ENCODE measurements at regions not wholly inside any gene's neighbourhood (a gene's known extent, or its start where the extent isn't known, plus 50 kb on each side); places are given as distances from the start of the nearest gene placed in this dataset. TPM values are rescaled to one million over a fixed set of nuclear protein-coding genes. Genes with fewer than 3 reads are reported as not detected.

DNA sequence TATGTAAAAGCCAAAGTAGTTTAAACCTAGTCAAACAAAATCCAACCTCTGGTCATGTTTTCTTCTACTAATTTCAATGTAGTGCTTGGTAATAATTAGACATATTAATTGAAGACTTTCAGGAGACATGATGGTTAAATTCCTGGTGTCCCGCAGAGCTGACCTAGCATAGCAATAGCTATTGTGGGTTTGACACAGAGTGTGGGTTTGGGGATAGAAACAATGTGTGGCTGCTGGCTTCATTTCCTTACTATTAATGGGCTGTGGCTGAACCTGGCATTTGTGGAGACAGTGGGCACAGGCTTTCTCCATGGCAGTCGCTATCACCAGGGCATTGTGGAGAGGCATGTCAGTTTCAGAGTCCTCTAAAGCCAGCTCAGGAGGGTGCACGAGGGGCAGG lies 54.1 kb upstream of the GGTLC1 start:
- 82 to 86% methylated on average over 3 of the region's 3 CpGs for WGBS, 2 donors
- no peaks in the 10 kb centered on the region for H3K4me1 ChIP-seq
- H3K27ac ChIP-seq = no peak overlapping the region
- H3K36me3 ChIP-seq = no peaks in the 10 kb centered on the region
- no peaks in the 10 kb centered on the region for H3K27me3 ChIP-seq
- H3K4me3 ChIP-seq = no peak overlapping the region
- no peaks in the 10 kb centered on the region for H3K9me3 ChIP-seq
- no peak for DNase-seq (ENCODE audit: low spot score in 2 of 2)
- TF ChIP-seq POLR2A (IDR thresholded peaks at IDR 0.05) (no peak), CTCF (IDR thresholded peaks at IDR 0.05) (no peak), EP300 (IDR thresholded peaks at IDR 0.05) (no peak)

DNA sequence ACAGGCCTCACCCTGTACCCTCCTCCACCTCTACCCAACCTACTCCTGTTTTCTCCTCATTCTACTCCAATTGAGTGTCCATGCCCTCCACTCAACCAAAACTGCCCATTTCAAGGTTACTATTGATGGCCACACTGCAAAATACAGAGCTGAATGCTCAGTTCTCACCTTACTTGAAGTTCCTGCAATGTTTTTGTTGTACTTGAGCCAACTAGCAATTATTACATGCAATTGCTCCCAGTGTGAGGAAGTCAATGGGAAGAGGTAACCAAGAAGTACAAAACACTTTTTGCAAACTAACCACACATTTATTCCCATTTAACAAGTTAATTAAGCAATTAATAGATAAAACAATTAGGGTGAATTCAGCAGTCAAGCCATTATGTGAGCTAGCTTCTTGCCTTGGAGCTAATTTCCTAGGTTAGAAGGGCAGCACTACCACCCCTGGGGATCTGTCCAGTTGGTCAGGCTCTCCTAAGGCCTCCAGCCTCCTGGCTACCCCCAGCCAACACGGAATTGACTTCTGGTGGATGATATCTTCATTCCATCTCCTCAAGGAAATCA lies 52.4 kb upstream of the GGTLC1 start:
- Histone ChIP-seq H3K27ac (no peak overlapping the region), H3K9me3 (no peaks in the 10 kb centered on the region), H3K27me3 (no peaks in the 10 kb centered on the region), H3K36me3 (no peaks in the 10 kb centered on the region), H3K4me3 (no peak overlapping the region), H3K4me1 (no peaks in the 10 kb centered on the region)
- TF ChIP-seq EP300 (IDR thresholded peaks at IDR 0.05) = no peak
- TF ChIP-seq POLR2A (IDR thresholded peaks at IDR 0.05) = no peak
- no peak for TF ChIP-seq CTCF (IDR thresholded peaks at IDR 0.05)
- no peak for DNase-seq (ENCODE audit: low spot score in 2 of 2)
- WGBS, 2 donors = 77 to 83% methylated on average over 1 of the region's 1 CpG

GRCh38 chr20:24039196-24039595 lies 50.6 kb upstream of the GGTLC1 start:
- Histone ChIP-seq H3K27ac (no peak overlapping the region), H3K36me3 (no peaks in the 10 kb centered on the region), H3K9me3 (no peaks in the 10 kb centered on the region), H3K27me3 (no peaks in the 10 kb centered on the region), H3K4me3 (no peak overlapping the region), H3K4me1 (no peaks in the 10 kb centered on the region)
- WGBS, 2 donors = 74 to 88% methylated on average over 2 to 3 of the region's 3 CpGs
- DNase-seq (ENCODE audit: low spot score in 2 of 2) = no peak
- TF ChIP-seq EP300 (IDR thresholded peaks at IDR 0.05) (no peak), CTCF (IDR thresholded peaks at IDR 0.05) (no peak), POLR2A (IDR thresholded peaks at IDR 0.05) (no peak)

Small RNA genes lying in the stretch of these regions (small RNA-seq; reads per million reads assigned to genes)
- not detected for gene RNU1-23P

Data from tibial nerve (tissue), 4 donors.